Activated effector memory CD4-positive, alpha-beta T cell treated with Interleukin-2 at 50 U/mL for 16 hours (primary cell): ENCODE measurements at regions not wholly inside any gene's neighbourhood (a gene's known extent, or its start where the extent isn't known, plus 50 kb on each side); places are given as distances from the start of the nearest gene placed in this dataset.
"Not testable (repeated sequence)": the region's sequence is repeated elsewhere in the genome, so short reads cannot be mapped to it uniquely, and the experiment has no call there.

Experiments
- DNase-seq: peaks from one replicate; pipeline ENCODE4 v3.0.0-alpha.2; 2020

GRCh38 chr2:180829261-180829660, 151.1 kb upstream of the UBE2E3 start:
- DNase-seq, result no peak

DNA sequence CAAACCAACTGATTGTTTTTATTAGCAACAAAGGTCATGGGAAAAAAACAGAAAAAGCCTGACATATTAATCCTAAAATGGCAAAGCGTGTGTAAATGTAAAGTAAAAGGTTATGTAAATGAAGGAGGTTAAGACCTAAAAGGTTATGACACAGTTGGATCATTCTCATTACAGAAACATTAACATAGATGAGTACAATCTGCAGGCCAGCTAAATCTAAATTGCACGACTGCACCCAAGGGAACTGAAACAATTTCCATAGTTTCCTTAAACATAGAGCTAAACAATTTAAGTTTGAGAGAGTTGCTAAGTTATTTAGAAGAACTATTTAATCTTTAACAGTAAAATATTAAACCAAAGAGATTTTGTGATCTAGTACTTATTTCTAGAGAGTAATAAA, 151.6 kb upstream of the UBE2E3 start:
- no peak for DNase-seq

DNA sequence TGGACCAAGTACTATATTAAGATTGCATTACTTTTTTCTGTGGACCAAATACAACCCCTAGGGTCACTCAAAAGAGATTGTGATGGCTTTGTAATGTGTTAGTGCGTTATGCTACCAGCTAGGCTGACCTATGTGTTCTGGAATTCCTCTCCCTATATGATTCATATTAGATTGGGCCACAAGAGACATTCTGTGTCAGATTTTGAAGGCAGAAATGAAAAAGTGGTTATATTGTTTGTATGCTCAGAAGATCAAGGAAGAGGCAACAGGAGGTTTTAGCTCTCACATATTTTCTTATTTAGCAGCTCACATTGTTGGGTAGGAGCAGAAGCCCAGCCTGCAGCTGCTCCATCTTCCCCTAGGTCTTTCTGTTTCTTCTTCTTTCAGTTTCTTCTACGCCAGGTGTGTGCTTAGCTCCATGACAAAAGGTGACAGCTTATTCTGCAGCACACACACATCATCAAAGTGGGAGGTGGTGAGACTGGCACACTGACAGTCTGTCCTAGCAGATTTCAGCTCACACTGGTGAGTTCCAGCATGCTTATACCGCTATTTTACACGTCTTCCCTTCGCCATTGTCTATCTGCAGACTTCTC, 156.8 kb upstream of the UBE2E3 start:
- no peak for DNase-seq

- DNase-seq, result no peak
These were observed 161.3 kb upstream of the UBE2E3 start for GRCh38 chr2:180819106-180819505.

GRCh38 chr2:180818700-180819099, 161.7 kb upstream of the UBE2E3 start:
- not testable (repeated sequence) for DNase-seq

GRCh38 chr2:180799141-180799540, 181.3 kb upstream of the UBE2E3 start:
- no peak for DNase-seq

- no peak for DNase-seq
These were observed 189.5 kb upstream of the UBE2E3 start for GRCh38 chr2:180790891-180791290.

GRCh38 chr2:180787330-180787729, 193.1 kb upstream of the UBE2E3 start:
- DNase-seq, result no peak

- no peak for DNase-seq
These were observed 199.1 kb upstream of the UBE2E3 start for GRCh38 chr2:180781276-180781675.

GRCh38 chr2:180778291-180778690, 202.1 kb upstream of the UBE2E3 start:
- DNase-seq, result no peak

GRCh38 chr2:180776921-180777320, 203.5 kb upstream of the UBE2E3 start:
- no peak for DNase-seq

- DNase-seq, result no peak
These were observed 204.7 kb upstream of the UBE2E3 start for GRCh38 chr2:180775711-180776110.

GRCh38 chr2:180765316-180765715, 215.1 kb upstream of the UBE2E3 start:
- not testable (repeated sequence) for DNase-seq

DNA sequence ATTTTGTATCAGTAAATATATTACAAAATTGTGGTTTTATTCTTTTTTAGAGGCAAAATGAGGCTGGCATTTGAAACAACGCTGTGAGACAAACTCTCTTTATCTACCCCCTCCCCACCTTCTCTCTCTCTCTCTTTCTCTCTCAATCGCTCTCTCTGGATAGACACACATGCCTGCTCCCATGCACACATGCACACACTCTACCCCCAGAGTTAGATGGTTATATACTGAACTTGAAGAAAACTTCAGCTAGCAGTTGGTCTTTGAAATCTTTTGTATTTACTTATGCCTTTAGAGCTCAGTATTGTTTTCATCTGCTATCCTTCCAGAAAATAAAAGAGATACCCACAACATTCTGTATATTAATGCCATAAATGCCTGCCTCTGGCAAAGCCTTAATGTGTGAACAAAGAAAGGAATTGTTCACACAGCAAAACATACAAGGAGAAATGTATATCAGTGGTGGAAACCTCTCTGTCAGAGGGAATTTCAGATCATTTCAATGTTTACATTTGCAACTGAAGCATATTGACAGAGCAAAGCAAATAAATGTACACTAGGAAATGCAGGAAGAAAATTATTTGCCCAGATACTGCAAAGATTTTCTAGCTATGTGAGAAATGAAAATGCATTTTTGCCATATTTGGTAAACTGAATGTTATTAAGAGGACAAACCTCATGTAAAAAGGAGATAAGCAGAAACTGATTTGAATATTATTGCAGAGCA, 217.0 kb upstream of the UBE2E3 start:
- DNase-seq, result no peak

DNA sequence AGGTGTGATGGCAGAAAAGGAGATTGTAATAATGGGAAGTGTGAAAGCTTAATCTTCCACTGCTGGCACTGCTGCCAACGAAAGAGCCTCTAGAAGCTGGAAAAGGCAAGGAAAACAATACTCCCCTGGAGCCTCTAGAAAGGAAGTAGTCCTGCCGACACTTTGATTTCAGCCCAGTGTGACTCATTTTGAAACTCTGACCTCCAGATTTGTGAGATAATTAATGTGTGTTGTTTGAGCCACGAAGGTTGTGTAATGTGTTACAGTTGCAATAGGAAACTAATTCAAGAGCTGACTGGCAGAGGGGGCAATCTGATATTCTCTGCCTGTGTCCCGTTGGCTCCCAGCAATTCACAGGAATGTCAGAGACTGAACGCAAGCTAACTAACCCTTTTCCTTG, 219.2 kb upstream of the UBE2E3 start:
- DNase-seq, result no peak

GRCh38 chr2:180759631-180760030, 220.8 kb upstream of the UBE2E3 start:
- DNase-seq, result no peak

GRCh38 chr2:180753809-180754761, 226.3 kb upstream of the UBE2E3 start:
- DNase-seq, result no peak

GRCh38 chr2:180751306-180751920, 229.0 kb upstream of the UBE2E3 start:
- no peak for DNase-seq

DNA sequence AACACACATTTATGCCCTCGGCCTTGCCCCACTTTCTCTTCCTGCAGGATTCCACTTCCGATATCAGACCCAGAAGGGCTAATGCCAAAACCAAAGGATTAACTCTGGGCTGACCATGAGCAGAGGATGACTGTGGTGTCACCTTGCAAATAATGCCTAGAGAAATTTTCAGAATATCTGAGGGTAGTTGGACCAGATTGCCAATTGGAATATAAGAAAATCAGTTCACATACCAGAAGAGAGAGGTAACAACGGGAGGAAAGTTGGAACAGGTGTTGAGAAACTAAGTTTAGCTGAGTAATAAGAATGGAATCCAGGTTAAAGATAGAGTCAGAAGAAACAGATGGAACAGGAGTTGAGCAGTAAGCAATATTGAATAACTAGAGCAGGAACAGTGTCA, 232.7 kb upstream of the UBE2E3 start:
- no peak for DNase-seq

GRCh38 chr2:180743401-180743800, 237.0 kb upstream of the UBE2E3 start:
- no peak for DNase-seq

DNA sequence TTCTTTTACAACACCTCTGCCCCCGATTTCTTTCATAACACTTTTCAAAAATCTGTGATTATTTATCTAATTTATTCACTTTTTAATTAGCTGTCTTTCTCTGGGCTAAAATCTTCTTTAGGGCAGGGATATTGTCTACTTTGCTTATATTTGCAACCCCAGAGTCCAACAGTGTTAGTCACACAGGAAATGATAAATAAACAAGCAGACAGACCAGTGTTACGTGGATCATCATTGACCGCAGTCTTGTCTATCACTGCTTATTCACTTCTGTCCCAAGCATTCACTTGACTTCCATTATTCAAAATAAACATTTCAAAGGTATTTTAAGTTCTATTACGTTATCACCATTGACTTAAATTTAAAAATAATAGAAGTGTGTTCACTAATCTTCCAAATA, 237.6 kb upstream of the UBE2E3 start:
- DNase-seq, result no peak

GRCh38 chr2:180739070-180739469, 241.3 kb upstream of the UBE2E3 start:
- no peak for DNase-seq

DNA sequence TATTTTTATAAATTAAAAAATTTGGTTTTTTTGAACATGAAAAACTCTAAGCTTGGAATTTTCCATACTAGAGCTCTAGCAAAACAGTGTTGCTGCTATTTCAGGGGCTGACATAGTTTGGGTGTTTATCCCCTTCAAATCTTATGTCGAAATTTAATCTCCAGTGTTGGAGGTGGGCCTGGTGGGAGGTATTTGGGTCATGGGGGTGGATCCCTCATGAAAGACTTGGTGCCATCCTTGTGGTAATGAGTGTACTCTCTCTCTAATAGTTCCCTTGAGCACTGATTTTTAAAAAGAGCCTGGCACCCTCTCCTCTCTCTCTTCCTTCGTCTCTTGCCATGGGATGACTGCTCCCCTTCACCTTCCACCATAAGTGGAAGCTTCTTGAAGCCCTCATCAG, 244.6 kb upstream of the UBE2E3 start:
- DNase-seq, result no peak
